GM08714 (cell line): ENCODE measurements at regions not wholly inside any gene's neighbourhood (a gene's known extent, or its start where the extent isn't known, plus 50 kb on each side); places are given as distances from the start of the nearest gene placed in this dataset.
"Not testable (repeated sequence)": the region's sequence is repeated elsewhere in the genome, so short reads cannot be mapped to it uniquely, and the experiment has no call there.

Experiments used
- H3K4me3 ChIP-seq: fragments of 200-500 bp; sonication (Bioruptor generic); 2 replicates; pipeline ENCODE4 v1.5.1; 2014; ENCODE audit warnings: mild to moderate bottlenecking, low read length, inconsistent platforms
- ZNF274 ChIP-seq: IDR thresholded peaks from 2 replicates; pipeline ENCODE4 v1.6.1; 2012; ENCODE audit warnings: mild to moderate bottlenecking, low read depth, low read length

GRCh38 chr7:124101173-124101768 is 68.4 kb upstream of the TMEM229A start:
- TF ChIP-seq ZNF274, result no peak
- no peak overlapping the region for H3K4me3 ChIP-seq

GRCh38 chr7:124100190-124100589 is 67.3 kb upstream of the TMEM229A start:
- no peak overlapping the region for H3K4me3 ChIP-seq
- TF ChIP-seq ZNF274, result no peak

GRCh38 chr7:124099585-124099984 is 66.7 kb upstream of the TMEM229A start:
- H3K4me3 ChIP-seq, result not testable (repeated sequence)

DNA sequence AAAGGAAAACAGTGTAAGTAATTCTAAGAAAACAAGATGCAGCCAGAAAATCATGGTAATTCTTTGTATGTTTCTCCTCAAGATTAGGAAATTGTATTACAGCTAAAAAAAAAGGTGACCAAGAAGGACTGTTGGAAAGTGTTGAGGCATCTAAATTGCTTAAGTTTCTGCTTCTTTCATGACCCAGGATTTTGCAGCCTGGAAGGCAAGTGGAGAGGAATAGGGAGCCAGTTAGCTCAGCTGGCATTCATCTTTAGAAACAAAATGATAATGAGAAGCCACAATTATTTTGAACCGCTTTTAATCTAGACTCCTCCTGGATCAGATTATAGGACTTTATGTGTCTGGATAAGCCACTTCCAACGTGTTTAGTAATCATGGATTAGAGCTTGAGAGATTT is 56.8 kb upstream of the TMEM229A start:
- H3K4me3 ChIP-seq, result no peak overlapping the region
- TF ChIP-seq ZNF274, result no peak

- no peak for TF ChIP-seq ZNF274
- no peak overlapping the region for H3K4me3 ChIP-seq
Measured at GRCh38 chr7:124088590-124088989, 55.7 kb upstream of the TMEM229A start.

DNA sequence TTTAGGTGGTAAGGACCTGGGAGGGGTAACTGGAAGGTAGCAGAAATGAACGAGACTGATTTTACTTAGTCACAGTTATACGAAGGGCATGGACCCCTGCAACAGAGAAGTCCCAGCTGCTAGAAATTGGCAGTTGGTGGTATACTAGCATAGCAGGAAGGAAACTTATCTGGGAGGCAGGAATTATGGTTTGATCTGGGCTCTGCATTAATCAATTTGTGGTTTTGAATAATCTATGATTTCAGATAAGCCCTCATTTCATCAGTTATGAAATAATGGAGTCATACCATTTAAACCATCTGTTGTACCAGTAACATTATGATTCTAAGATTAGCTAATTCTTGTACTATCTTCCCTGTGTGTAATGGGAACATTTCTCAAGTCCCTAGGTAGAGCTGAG is 54.0 kb upstream of the TMEM229A start:
- H3K4me3 ChIP-seq, result no peak overlapping the region
- TF ChIP-seq ZNF274, result no peak

GRCh38 chr7:124085179-124085578 is 52.3 kb upstream of the TMEM229A start:
- H3K4me3 ChIP-seq, result no peak overlapping the region
- no peak for TF ChIP-seq ZNF274

DNA sequence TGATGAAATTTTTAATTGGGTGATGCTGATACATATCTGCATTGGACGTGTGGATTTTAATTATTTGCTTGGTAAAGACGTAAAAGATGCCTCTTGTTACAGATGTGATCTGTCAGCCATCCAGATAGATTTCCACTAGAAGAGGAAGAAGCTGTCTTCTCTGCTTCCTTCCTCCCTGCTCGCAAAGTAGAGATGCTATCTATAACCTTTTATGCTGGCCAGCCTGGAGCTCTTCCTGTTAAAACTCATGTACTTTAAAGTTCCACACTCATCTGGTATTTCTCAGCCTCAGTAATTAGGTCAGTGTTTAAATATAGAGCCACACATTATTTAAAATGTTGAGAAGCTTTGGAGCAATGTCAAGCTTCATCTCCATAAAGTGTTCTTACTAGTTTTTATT is 51.2 kb upstream of the TMEM229A start:
- no peak for TF ChIP-seq ZNF274
- H3K4me3 ChIP-seq, result no peak overlapping the region
